Daoy (cell line): ENCODE measurements at regions not wholly inside any gene's neighbourhood (a gene's known extent, or its start where the extent isn't known, plus 50 kb on each side); places are given as distances from the start of the nearest gene placed in this dataset.
A peak's percentile ranks its signal among the peaks of the same experiment; 100 is the strongest.
"Not testable (repeated sequence)": the region's sequence is repeated elsewhere in the genome, so short reads cannot be mapped to it uniquely, and the experiment has no call there.

ENCODE experiments used
- DNase-seq: peaks from one replicate; pipeline ENCODE4 v3.0.0-alpha.2; 2015; ENCODE audit warnings: low read depth

GRCh38 chr21:28532446-28532845 is 460.2 kb downstream of the LTN1 start:
- no peak for DNase-seq

GRCh38 chr21:28523367-28523766 is 469.3 kb downstream of the LTN1 start:
- no peak for DNase-seq

GRCh38 chr21:28522014-28522799 is 470.5 kb downstream of the LTN1 start:
- DNase-seq = no peak

GRCh38 chr21:28518630-28519029 is 474.0 kb downstream of the LTN1 start:
- DNase-seq = no peak

- DNase-seq = peak; percentile 30
Measured at GRCh38 chr21:28516991-28517592, 475.6 kb downstream of the LTN1 start.

GRCh38 chr21:28516021-28516420 is 476.7 kb downstream of the LTN1 start:
- no peak for DNase-seq

GRCh38 chr21:28513428-28513827 is 479.2 kb downstream of the LTN1 start:
- DNase-seq = no peak

GRCh38 chr21:28509031-28509430 is 483.6 kb downstream of the LTN1 start:
- no peak for DNase-seq

- DNase-seq = no peak
Measured at GRCh38 chr21:28508126-28508525, 484.6 kb downstream of the LTN1 start.

GRCh38 chr21:28496517-28496916 is 496.2 kb downstream of the LTN1 start:
- DNase-seq = no peak

GRCh38 chr21:28492127-28492526 is 500.6 kb downstream of the LTN1 start:
- no peak for DNase-seq

GRCh38 chr21:28489821-28490350 is 502.8 kb downstream of the LTN1 start:
- no peak for DNase-seq

GRCh38 chr21:28489162-28489561 is 503.5 kb downstream of the LTN1 start:
- no peak for DNase-seq

GRCh38 chr21:28487455-28488070 is 505.1 kb downstream of the LTN1 start:
- no peak for DNase-seq

GRCh38 chr21:28485301-28486022 is 507.2 kb downstream of the LTN1 start:
- DNase-seq = no peak

GRCh38 chr21:28483301-28484035 is 509.2 kb downstream of the LTN1 start:
- DNase-seq = no peak

GRCh38 chr21:28482657-28483056 is 510.0 kb downstream of the LTN1 start:
- DNase-seq = no peak

- DNase-seq = no peak
Measured at GRCh38 chr21:28480470-28480869, 512.2 kb downstream of the LTN1 start.

- DNase-seq = no peak
Measured at GRCh38 chr21:28473530-28474220, 519.0 kb downstream of the LTN1 start.

GRCh38 chr21:28472543-28472942 is 520.1 kb downstream of the LTN1 start:
- DNase-seq = not testable (repeated sequence)

- DNase-seq = no peak
Measured at GRCh38 chr21:28464988-28465387, 527.7 kb downstream of the LTN1 start.
